Hepatocyte (in vitro differentiated cells): ENCODE measurements at regions not wholly inside any gene's neighbourhood (a gene's known extent, or its start where the extent isn't known, plus 50 kb on each side); places are given as distances from the start of the nearest gene placed in this dataset.

Source experiments
- DNase-seq: peaks from one replicate; pipeline ENCODE4 v3.0.0-alpha.2; 2016; ENCODE audit warnings: low spot score
- H2AFZ ChIP-seq: fragments of 200-600 bp; sonication (generic); 2 replicates; pipeline ENCODE4 v1.6.0; 2016; ENCODE audit warnings: antibody characterized with exemption, mild to moderate bottlenecking
- H3K27ac ChIP-seq: fragments of 200-600 bp; sonication (generic); 2 replicates; pipeline ENCODE4 v1.5.1; 2016; ENCODE audit warnings: mild to moderate bottlenecking
- H3K27me3 ChIP-seq: fragments of 200-600 bp; sonication (generic); 2 replicates; pipeline ENCODE4 v1.6.1; 2016
- H3K36me3 ChIP-seq: fragments of 200-600 bp; sonication (generic); replicated peaks from 2 replicates; pipeline ENCODE4 v1.5.1; 2016; ENCODE audit warnings: low read depth; ENCODE audit not compliant: insufficient read depth
- H3K4me1 ChIP-seq: fragments of 200-600 bp; sonication (generic); 2 replicates; pipeline ENCODE4 v1.5.1; 2016; ENCODE audit warnings: mild to moderate bottlenecking, moderate library complexity; ENCODE audit not compliant: insufficient read depth
- H3K4me2 ChIP-seq: fragments of 200-600 bp; sonication (generic); 2 replicates; pipeline ENCODE4 v1.6.0; 2016
- H3K4me3 ChIP-seq: fragments of 200-600 bp; sonication (generic); 2 replicates; pipeline ENCODE4 v1.5.1; 2016; ENCODE audit warnings: mild to moderate bottlenecking
- H3K79me2 ChIP-seq: fragments of 200-600 bp; sonication (generic); 2 replicates; pipeline ENCODE4 v1.6.0; 2017; ENCODE audit warnings: mild to moderate bottlenecking
- H3K9me2 ChIP-seq: fragments of 200-600 bp; sonication (generic); replicated peaks from 2 replicates; pipeline ENCODE4 v1.6.0; 2017; ENCODE audit warnings: mild to moderate bottlenecking; ENCODE audit not compliant: insufficient read depth
- H3K9me3 ChIP-seq: fragments of 200-600 bp; sonication (generic); 2 replicates; pipeline ENCODE4 v1.5.1; 2016; ENCODE audit warnings: low read depth, mild to moderate bottlenecking
- H4K20me1 ChIP-seq: fragments of 200-600 bp; sonication (generic); 2 replicates; pipeline ENCODE4 v1.6.0; 2016; ENCODE audit warnings: mild to moderate bottlenecking; ENCODE audit not compliant: insufficient read depth, poor library complexity, severe bottlenecking
- CTCF ChIP-seq: fragments of 200-600 bp; sonication (generic); IDR thresholded peaks from 2 replicates; pipeline ENCODE4 v1.5.1; 2016; ENCODE audit warnings: antibody characterized with exemption, mild to moderate bottlenecking; ENCODE audit not compliant: poor library complexity
- EZH2 ChIP-seq: fragments of 200-600 bp; sonication (generic); IDR thresholded peaks from 2 replicates; pipeline ENCODE4 v1.6.1; 2016; ENCODE audit warnings: antibody characterized with exemption, mild to moderate bottlenecking, borderline replicate concordance
- EZH2phosphoT487 ChIP-seq: fragments of 200-600 bp; sonication (generic); IDR thresholded peaks from one replicate; pipeline ENCODE4 v1.6.1; 2018; ENCODE audit warnings: antibody characterized with exemption, mild to moderate bottlenecking, low read depth, moderate library complexity; ENCODE audit not compliant: unreplicated experiment, severe bottlenecking
- whole genome bisulfite sequencing: methylation state at CpG from one replicate; pipeline ENCODE4 v1.1.6; 2016; ENCODE audit warnings: low lambda C conversion rate; ENCODE audit errors: missing lambda C conversion rate; 5-methylcytosine and 5-hydroxymethylcytosine counted together

- Histone ChIP-seq H3K27ac (no peak overlapping the region), H3K36me3 (no peaks in the 10 kb centered on the region), H3K9me3 (no peaks in the 10 kb centered on the region), H3K27me3 (no peaks in the 10 kb centered on the region), H3K4me3 (no peak overlapping the region), H3K79me2 (no peaks in the 10 kb centered on the region), H3K4me1 (no peaks in the 10 kb centered on the region), H3K4me2 (no peak overlapping the region), H3K9me2 (no peaks in the 10 kb centered on the region), H4K20me1 (no peaks in the 10 kb centered on the region), H2AFZ (no peak overlapping the region)
- no peak for TF ChIP-seq EZH2phosphoT487
- TF ChIP-seq EZH2: no peak
- TF ChIP-seq CTCF: no peak
- 95% methylated on average over 2 of the region's 2 CpGs for WGBS
- no peak for DNase-seq
Measured at GRCh38 chr4:137711502-137711901, 179.2 kb upstream of the PCDH18 start.

DNA sequence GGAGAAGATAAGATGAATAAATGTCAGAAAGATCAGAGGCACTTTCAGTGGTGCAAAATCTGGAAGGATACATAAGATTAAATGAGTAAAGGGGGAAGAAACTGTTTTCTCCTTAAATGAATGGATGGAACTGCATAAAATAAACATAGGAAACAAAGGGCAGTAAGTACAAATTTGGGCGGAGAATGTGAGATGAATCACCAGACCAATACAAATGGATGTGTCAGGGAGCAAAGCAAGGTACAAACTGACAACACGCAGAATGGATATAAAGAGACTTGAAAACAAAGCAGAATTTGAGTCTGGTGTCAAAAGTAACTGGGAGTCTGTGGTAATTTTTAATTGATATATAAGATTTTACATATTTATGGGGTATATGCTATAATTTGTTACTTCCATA, 175.3 kb upstream of the PCDH18 start:
- Histone ChIP-seq H2AFZ (no peak overlapping the region), H3K9me2 (no peaks in the 10 kb centered on the region), H3K4me2 (no peak overlapping the region), H4K20me1 (no peaks in the 10 kb centered on the region), H3K27me3 (no peaks in the 10 kb centered on the region), H3K36me3 (no peaks in the 10 kb centered on the region), H3K27ac (no peak overlapping the region), H3K4me1 (peaks cover 6% of the 10 kb centered on the region), H3K9me3 (no peaks in the 10 kb centered on the region), H3K79me2 (no peaks in the 10 kb centered on the region), H3K4me3 (no peak overlapping the region)
- DNase-seq: no peak
- WGBS: 85% methylated on average over 2 of the region's 2 CpGs
- TF ChIP-seq EZH2phosphoT487 (no peak), CTCF (no peak), EZH2 (no peak)

DNA sequence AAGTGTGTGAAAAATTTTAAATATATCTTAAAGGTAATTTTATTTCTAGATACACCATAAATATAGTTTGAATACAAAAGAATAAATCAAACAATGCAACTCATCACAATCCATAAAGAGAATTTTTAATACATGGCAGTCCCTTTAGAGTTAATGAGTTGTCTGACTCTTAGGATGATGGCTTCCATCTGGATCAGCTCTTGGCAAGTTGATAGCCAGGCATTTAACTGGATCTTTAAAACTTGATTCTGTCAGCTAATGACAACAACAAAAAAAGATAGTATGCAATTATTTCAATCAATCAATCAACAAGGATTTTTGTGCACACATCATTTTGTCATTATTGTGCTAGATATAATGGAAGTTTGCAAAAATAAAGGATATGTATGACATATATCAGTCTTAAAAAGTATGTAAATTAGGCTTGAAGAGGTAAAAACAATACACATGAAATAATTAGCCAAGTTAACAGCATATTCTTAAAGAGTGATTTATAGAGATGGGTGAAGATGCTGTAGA, 174.9 kb upstream of the PCDH18 start:
- no peak for TF ChIP-seq EZH2
- TF ChIP-seq EZH2phosphoT487: no peak
- TF ChIP-seq CTCF: no peak
- no peak for DNase-seq
- no peaks in the 10 kb centered on the region for H3K9me3 ChIP-seq

More for the DNA sequence above, 174.9 kb upstream of the PCDH18 start:
- peaks cover 6% of the 10 kb centered on the region for H3K4me1 ChIP-seq
- H3K79me2 ChIP-seq: no peaks in the 10 kb centered on the region
- no peak overlapping the region for H3K4me2 ChIP-seq
- no peaks in the 10 kb centered on the region for H4K20me1 ChIP-seq
- H2AFZ ChIP-seq: no peak overlapping the region
- no peaks in the 10 kb centered on the region for H3K9me2 ChIP-seq
- no peak overlapping the region for H3K27ac ChIP-seq
- H3K36me3 ChIP-seq: no peaks in the 10 kb centered on the region
- no peaks in the 10 kb centered on the region for H3K27me3 ChIP-seq
- H3K4me3 ChIP-seq: no peak overlapping the region
